ENCODE measurements at regions not wholly inside any gene's neighbourhood (a gene's known extent, or its start where the extent isn't known, plus 50 kb on each side); places are given as distances from the start of the nearest gene placed in this dataset.

GRCh38 chr5:146945617-146946084 is 67.1 kb upstream of the PPP2R2B start:
- no peak for TF ChIP-seq RFX5 (IDR thresholded peaks at IDR 0.05; ENCODE audit: low read length)
- TF ChIP-seq MAX (IDR thresholded peaks at IDR 0.05; ENCODE audit: low read depth): no peak
- TF ChIP-seq YY1 (IDR thresholded peaks at IDR 0.05; ENCODE audit: low read depth): no peak
